Fibroblast of the conjunctiva (primary cell): ENCODE measurements at regions not wholly inside any gene's neighbourhood (a gene's known extent, or its start where the extent isn't known, plus 50 kb on each side); places are given as distances from the start of the nearest gene placed in this dataset.
A peak's percentile ranks its signal among the peaks of the same experiment; 100 is the strongest.

Experiments used
- DNase-seq: peaks from one replicate; pipeline ENCODE4 v3.0.0-alpha.2; 2010; ENCODE audit warnings: low read depth

GRCh38 chr18:68342039-68342659 is 372.8 kb downstream of the TMX3 start:
- DNase-seq, result no peak

GRCh38 chr18:68340606-68341005 is 374.3 kb downstream of the TMX3 start:
- no peak for DNase-seq

GRCh38 chr18:68330658-68331057 is 384.2 kb downstream of the TMX3 start:
- DNase-seq, result no peak

- DNase-seq, result no peak
These were observed 391.0 kb downstream of the TMX3 start for GRCh38 chr18:68323921-68324320.

GRCh38 chr18:68316636-68317035 is 398.3 kb downstream of the TMX3 start:
- no peak for DNase-seq

GRCh38 chr18:68314403-68314802 is 400.5 kb downstream of the TMX3 start:
- DNase-seq, result no peak

GRCh38 chr18:68301441-68301840 is 413.5 kb downstream of the TMX3 start:
- no peak for DNase-seq

- no peak for DNase-seq
These were observed 415.0 kb downstream of the TMX3 start for GRCh38 chr18:68299906-68300305.

GRCh38 chr18:68298330-68298729 is 416.6 kb downstream of the TMX3 start:
- no peak for DNase-seq

- no peak for DNase-seq
These were observed 426.5 kb downstream of the TMX3 start for GRCh38 chr18:68288408-68288807.

GRCh38 chr18:68284236-68284780 is 430.6 kb downstream of the TMX3 start:
- no peak for DNase-seq

GRCh38 chr18:68283834-68284233 is 431.1 kb downstream of the TMX3 start:
- no peak for DNase-seq

GRCh38 chr18:68282232-68282631 is 432.7 kb downstream of the TMX3 start:
- no peak for DNase-seq

GRCh38 chr18:68275616-68276015 is 439.3 kb downstream of the TMX3 start:
- peak; percentile 61 for DNase-seq

- no peak for DNase-seq
These were observed 444.9 kb downstream of the TMX3 start for GRCh38 chr18:68270017-68270416.

- peak; percentile 13 for DNase-seq
These were observed 447.3 kb downstream of the TMX3 start for GRCh38 chr18:68267583-68267982.

GRCh38 chr18:68263481-68263880 is 451.4 kb downstream of the TMX3 start:
- DNase-seq, result no peak

GRCh38 chr18:68262690-68263294 is 452.1 kb downstream of the TMX3 start:
- peak; percentile 28 for DNase-seq

- no peak for DNase-seq
These were observed 458.4 kb downstream of the TMX3 start for GRCh38 chr18:68256418-68257067.

GRCh38 chr18:68244786-68245185 is 470.1 kb downstream of the TMX3 start:
- no peak for DNase-seq

- DNase-seq, result no peak
These were observed 473.0 kb downstream of the TMX3 start for GRCh38 chr18:68241881-68242280.

- DNase-seq, result no peak
These were observed 480.2 kb downstream of the TMX3 start for GRCh38 chr18:68234676-68235075.

GRCh38 chr18:68234131-68234530 is 480.8 kb downstream of the TMX3 start:
- no peak for DNase-seq
